Right lobe of liver (tissue), 6 donors: ENCODE measurements at regions not wholly inside any gene's neighbourhood (a gene's known extent, or its start where the extent isn't known, plus 50 kb on each side); places are given as distances from the start of the nearest gene placed in this dataset.
"Not testable (repeated sequence)": the region's sequence is repeated elsewhere in the genome, so short reads cannot be mapped to it uniquely, and the experiment has no call there.

Experiments used
- ATAC-seq, 4 donors: fragments of 200-7000 bp; cut with Tn5 transposase; one replicate each; pipeline ENCODE4 v1.9.1; 2020; ENCODE audit warnings: mild to moderate bottlenecking in 4 of 4, moderate library complexity in 4 of 4
- DNase-seq, 3 donors: peaks; one replicate each; pipeline ENCODE4 v3.0.0-alpha.2; 2020
- H3K27ac ChIP-seq, 3 donors: fragments of 200-600 bp; one replicate each; pipeline ENCODE4 v1.8.0; 2022
- H3K27me3 ChIP-seq, 2 donors: fragments of 200-600 bp; one replicate each; pipeline ENCODE4 v1.8.0; 2022
- H3K36me3 ChIP-seq, 4 donors: fragments of 200-600 bp; sonication (generic) in 1 of 4; one replicate each; pipeline versions ENCODE4 v1.5.1 to v1.8.0; 2017 to 2022; ENCODE audit warnings: control low read depth in 1 of 4
- H3K4me1 ChIP-seq, 4 donors: fragments of 200-600 bp; sonication (generic) in 1 of 4; one replicate each; pipeline versions ENCODE4 v1.5.1 to v1.8.0; 2017 to 2022; ENCODE audit warnings: control low read depth in 1 of 4
- H3K4me3 ChIP-seq, 3 donors: fragments of 200-600 bp; one replicate each; pipeline ENCODE4 v1.8.0; 2022
- H3K9me3 ChIP-seq, 4 donors: fragments of 200-600 bp; sonication (generic) in 1 of 4; one replicate each; pipeline versions ENCODE4 v1.5.1 to v1.8.0; 2017 to 2022; ENCODE audit warnings: control low read depth in 1 of 4
- CTCF ChIP-seq, 4 donors: fragments of 200-600 bp in 3 of 4; fragments of 450-650 bp in 1 of 4; IDR thresholded peaks; one replicate each; pipeline versions ENCODE4 v1.5.1 to v1.8.0; 2016 to 2022; ENCODE audit warnings: antibody characterized with exemption in 4 of 4, mild to moderate bottlenecking in 2 of 4
- WGBS: methylation state at CpG from one replicate; pipeline ENCODE4 v1.1.6; 2018; ENCODE audit warnings: low coverage, low lambda C conversion rate; ENCODE audit not compliant: insufficient coverage; ENCODE audit errors: missing lambda C conversion rate; 5-methylcytosine and 5-hydroxymethylcytosine counted together
- intact Hi-C, 2 donors: fragments of 100-400 bp; cut with DNase I; formaldehyde crosslinking; loops; one replicate each; pipeline versions ENCODE4 v1.11.2 to v1.14.1; 2022
- donor health status: DM: no; HTN: yes; CAD: no.
- donor health status: DM: no; HTN: no; CAD: no.
- donor health status: DM: no; HTN: no; CAD: no.
- donor health status: DM: no; HTN: yes; CAD: no.
- donor health status: DM: no; HTN: yes; CAD: no.

- H3K4me1 ChIP-seq, ATAC-seq, H3K27me3 ChIP-seq, H3K9me3 ChIP-seq, H3K27ac ChIP-seq, DNase-seq, intact Hi-C loops, H3K36me3 ChIP-seq, H3K4me3 ChIP-seq: not testable (repeated sequence)
- WGBS: 14% methylated on average over 1 of the region's 1 CpG
Measured at GRCh38 chrX:89707363-89707927, 214.3 kb upstream of the TGIF2LX start.

- DNase-seq, intact Hi-C loops, H3K27me3 ChIP-seq, H3K27ac ChIP-seq, ATAC-seq, H3K4me3 ChIP-seq, H3K9me3 ChIP-seq, H3K4me1 ChIP-seq, H3K36me3 ChIP-seq: not testable (repeated sequence)
- 42% methylated on average over 2 of the region's 11 CpGs for WGBS
Measured at GRCh38 chrX:89734367-89734766, 187.3 kb upstream of the TGIF2LX start.

- H3K27ac ChIP-seq, H3K36me3 ChIP-seq, intact Hi-C loops, H3K9me3 ChIP-seq, H3K4me1 ChIP-seq, ATAC-seq, H3K27me3 ChIP-seq, H3K4me3 ChIP-seq, DNase-seq: not testable (repeated sequence)
- WGBS: 42% methylated on average over 4 of the region's 4 CpGs
Measured at GRCh38 chrX:89756466-89756865, 165.2 kb upstream of the TGIF2LX start.

GRCh38 chrX:89757767-89758166 lies 163.9 kb upstream of the TGIF2LX start:
- H3K27ac ChIP-seq, H3K9me3 ChIP-seq, H3K36me3 ChIP-seq, intact Hi-C loops, H3K27me3 ChIP-seq, DNase-seq, H3K4me3 ChIP-seq, H3K4me1 ChIP-seq: not testable (repeated sequence)
- peak in 2 of 4 donors; percentile 39 to 51 for ATAC-seq
- 5% methylated on average over 1 of the region's 1 CpG for WGBS
- TF ChIP-seq CTCF (IDR thresholded peaks at IDR 0.05): peak; percentile 38 to 70 (median 66)

- H3K36me3 ChIP-seq, H3K27ac ChIP-seq, H3K4me3 ChIP-seq, DNase-seq, H3K27me3 ChIP-seq, H3K9me3 ChIP-seq, ATAC-seq, H3K4me1 ChIP-seq, intact Hi-C loops: not testable (repeated sequence)
- 72% methylated on average over 5 of the region's 5 CpGs for WGBS
Measured at GRCh38 chrX:89759076-89759685, 162.5 kb upstream of the TGIF2LX start.

- H3K4me3 ChIP-seq, H3K9me3 ChIP-seq, intact Hi-C loops, DNase-seq, H3K36me3 ChIP-seq, H3K27me3 ChIP-seq, H3K4me1 ChIP-seq, H3K27ac ChIP-seq: not testable (repeated sequence)
- peak in 3 of 4 donors; percentile 52 to 71 (median 56) for ATAC-seq
- 45% methylated on average over 3 of the region's 3 CpGs for WGBS
Measured at GRCh38 chrX:89771639-89772038, 150.1 kb upstream of the TGIF2LX start.

GRCh38 chrX:89811440-89811839 lies 110.3 kb upstream of the TGIF2LX start:
- H3K27me3 ChIP-seq, H3K27ac ChIP-seq, H3K4me1 ChIP-seq, ATAC-seq, H3K36me3 ChIP-seq, intact Hi-C loops, H3K9me3 ChIP-seq, DNase-seq, H3K4me3 ChIP-seq: not testable (repeated sequence)
- 72% methylated on average over 3 of the region's 3 CpGs for WGBS

- H3K9me3 ChIP-seq, intact Hi-C loops, ATAC-seq, H3K27ac ChIP-seq, DNase-seq, H3K4me3 ChIP-seq, H3K27me3 ChIP-seq, H3K36me3 ChIP-seq, H3K4me1 ChIP-seq: not testable (repeated sequence)
- 73% methylated on average over 6 of the region's 6 CpGs for WGBS
Measured at GRCh38 chrX:89839723-89840122, 82.0 kb upstream of the TGIF2LX start.
